ENCODE measurements at regions not wholly inside any gene's neighbourhood (a gene's known extent, or its start where the extent isn't known, plus 50 kb on each side); places are given as distances from the start of the nearest gene placed in this dataset.

- TF ChIP-seq, protein P1, sequence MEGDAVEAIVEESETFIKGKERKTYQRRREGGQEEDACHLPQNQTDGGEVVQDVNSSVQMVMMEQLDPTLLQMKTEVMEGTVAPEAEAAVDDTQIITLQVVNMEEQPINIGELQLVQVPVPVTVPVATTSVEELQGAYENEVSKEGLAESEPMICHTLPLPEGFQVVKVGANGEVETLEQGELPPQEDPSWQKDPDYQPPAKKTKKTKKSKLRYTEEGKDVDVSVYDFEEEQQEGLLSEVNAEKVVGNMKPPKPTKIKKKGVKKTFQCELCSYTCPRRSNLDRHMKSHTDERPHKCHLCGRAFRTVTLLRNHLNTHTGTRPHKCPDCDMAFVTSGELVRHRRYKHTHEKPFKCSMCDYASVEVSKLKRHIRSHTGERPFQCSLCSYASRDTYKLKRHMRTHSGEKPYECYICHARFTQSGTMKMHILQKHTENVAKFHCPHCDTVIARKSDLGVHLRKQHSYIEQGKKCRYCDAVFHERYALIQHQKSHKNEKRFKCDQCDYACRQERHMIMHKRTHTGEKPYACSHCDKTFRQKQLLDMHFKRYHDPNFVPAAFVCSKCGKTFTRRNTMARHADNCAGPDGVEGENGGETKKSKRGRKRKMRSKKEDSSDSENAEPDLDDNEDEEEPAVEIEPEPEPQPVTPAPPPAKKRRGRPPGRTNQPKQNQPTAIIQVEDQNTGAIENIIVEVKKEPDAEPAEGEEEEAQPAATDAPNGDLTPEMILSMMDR (IDR thresholded peaks at IDR 0.05; ENCODE audit: borderline replicate concordance, insufficient read depth, low read depth, low read length): no peak
- no peak overlapping the region for H3K4me3 ChIP-seq (ENCODE audit: low read depth, low read length)
Measured at GRCh38 chr11:131136486-131136885, 220.2 kb upstream of the SNX19 start.

- H3K4me3 ChIP-seq (ENCODE audit: low read depth, low read length): no peak overlapping the region
- TF ChIP-seq, protein P1 (IDR thresholded peaks at IDR 0.05; ENCODE audit: borderline replicate concordance, insufficient read depth, low read depth, low read length): no peak
Measured at GRCh38 chr11:131137046-131137445, 220.8 kb upstream of the SNX19 start.

- TF ChIP-seq, protein P1 (IDR thresholded peaks at IDR 0.05; ENCODE audit: borderline replicate concordance, insufficient read depth, low read depth, low read length): no peak
- no peak overlapping the region for H3K4me3 ChIP-seq (ENCODE audit: low read depth, low read length)
Measured at GRCh38 chr11:131138731-131139130, 222.5 kb upstream of the SNX19 start.

DNA sequence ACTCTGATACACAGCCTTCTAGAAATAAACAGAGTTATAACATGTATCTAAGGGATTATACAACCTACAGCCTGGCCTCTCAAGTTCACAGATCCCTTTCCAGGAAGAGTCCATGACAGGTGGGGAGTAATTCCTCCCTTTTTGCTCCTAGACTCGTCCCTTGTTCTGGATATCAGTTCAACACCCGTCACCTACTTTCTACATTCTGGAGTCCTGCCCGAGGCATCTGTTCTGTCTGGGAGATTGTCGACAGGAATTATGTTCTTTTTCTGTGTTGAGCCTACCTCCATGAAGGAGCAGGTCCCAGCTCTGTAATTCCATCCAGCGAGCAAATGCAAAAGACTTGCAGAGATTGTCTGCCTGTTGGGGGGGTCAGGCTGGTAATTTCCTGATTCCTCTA lies 224.6 kb upstream of the NTM start:
- H3K4me3 ChIP-seq (ENCODE audit: low read depth, low read length): no peak overlapping the region
- TF ChIP-seq, protein P1 (IDR thresholded peaks at IDR 0.05; ENCODE audit: borderline replicate concordance, insufficient read depth, low read depth, low read length): no peak

GRCh38 chr11:131146827-131147490 lies 223.5 kb upstream of the NTM start:
- TF ChIP-seq, protein P1 (IDR thresholded peaks at IDR 0.05; ENCODE audit: borderline replicate concordance, insufficient read depth, low read depth, low read length): no peak
- H3K4me3 ChIP-seq (ENCODE audit: low read depth, low read length): no peak overlapping the region

DNA sequence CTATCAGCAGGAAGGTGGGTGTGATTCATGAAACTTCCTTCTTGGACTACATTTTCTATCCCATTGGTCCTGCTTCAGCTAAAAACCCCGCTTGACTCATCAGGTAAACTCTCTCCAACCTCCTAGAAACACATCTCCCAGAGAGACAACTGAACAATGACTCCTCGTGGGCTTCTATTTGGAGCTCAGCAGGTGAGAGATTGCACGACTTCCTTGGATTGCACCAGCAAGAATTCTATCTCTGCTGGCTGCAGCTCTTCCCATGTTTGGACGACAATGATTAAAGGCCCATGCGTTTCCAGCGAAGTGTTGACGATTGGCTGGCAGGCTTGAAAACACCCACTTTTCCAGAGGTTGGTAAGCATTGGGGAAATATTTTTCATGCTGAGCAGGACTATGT lies 216.1 kb upstream of the NTM start:
- no peak overlapping the region for H3K4me3 ChIP-seq (ENCODE audit: low read depth, low read length)
- TF ChIP-seq, protein P1 (IDR thresholded peaks at IDR 0.05; ENCODE audit: borderline replicate concordance, insufficient read depth, low read depth, low read length): no peak

GRCh38 chr11:131157678-131158077 lies 212.7 kb upstream of the NTM start:
- TF ChIP-seq, protein P1 (IDR thresholded peaks at IDR 0.05; ENCODE audit: borderline replicate concordance, insufficient read depth, low read depth, low read length): no peak
- H3K4me3 ChIP-seq (ENCODE audit: low read depth, low read length): no peak overlapping the region

Data from GM12875 (cell line).